ENCODE measurements at regions not wholly inside any gene's neighbourhood (a gene's known extent, or its start where the extent isn't known, plus 50 kb on each side); places are given as distances from the start of the nearest gene placed in this dataset.
"Not testable (repeated sequence)": the region's sequence is repeated elsewhere in the genome, so short reads cannot be mapped to it uniquely, and the experiment has no call there.

GRCh38 chr1:83373018-83373417 is 625.9 kb downstream of the TTLL7 start:
- not testable (repeated sequence) for H3K36me3 ChIP-seq, H3K27me3 ChIP-seq, H3K4me3 ChIP-seq, H3K4me1 ChIP-seq, H3K9me3 ChIP-seq, H3K27ac ChIP-seq, ATAC-seq
- WGBS, 2 donors (ENCODE audit: low coverage in 1 of 2), result 100% methylated on average over 1 of the region's 1 CpG; no CpG with 5 or more reads in 1 of the 2 donors

- H3K4me3 ChIP-seq, H3K27me3 ChIP-seq, H3K9me3 ChIP-seq, ATAC-seq, H3K27ac ChIP-seq, H3K36me3 ChIP-seq, H3K4me1 ChIP-seq: not testable (repeated sequence)
- WGBS, 2 donors (ENCODE audit: low coverage in 1 of 2), result 61 to 100% methylated on average over 1 to 3 of the region's 3 CpGs
These were observed 629.1 kb downstream of the TTLL7 start for GRCh38 chr1:83369853-83370252.

- WGBS, 2 donors (ENCODE audit: low coverage in 1 of 2), result 83% methylated on average over 2 of the region's 2 CpGs; no CpG with 5 or more reads in 1 of the 2 donors
- H3K9me3 ChIP-seq, H3K36me3 ChIP-seq, H3K4me3 ChIP-seq, H3K4me1 ChIP-seq, H3K27ac ChIP-seq, H3K27me3 ChIP-seq, ATAC-seq: not testable (repeated sequence)
These were observed 633.6 kb downstream of the TTLL7 start for GRCh38 chr1:83365320-83365719.

GRCh38 chr1:83345375-83345774 is 653.6 kb downstream of the TTLL7 start:
- H3K36me3 ChIP-seq, H3K4me3 ChIP-seq, H3K27ac ChIP-seq, H3K9me3 ChIP-seq, H3K4me1 ChIP-seq, ATAC-seq, H3K27me3 ChIP-seq: not testable (repeated sequence)
- WGBS, 2 donors (ENCODE audit: low coverage in 1 of 2), result 71 to 72% methylated on average over 3 of the region's 3 CpGs

GRCh38 chr1:83343767-83344166 is 655.2 kb downstream of the TTLL7 start:
- not testable (repeated sequence) for H3K36me3 ChIP-seq, H3K4me1 ChIP-seq, H3K4me3 ChIP-seq, ATAC-seq, H3K27me3 ChIP-seq, H3K27ac ChIP-seq, H3K9me3 ChIP-seq
- WGBS, 2 donors (ENCODE audit: low coverage in 1 of 2), result 72 to 74% methylated on average over 4 to 6 of the region's 6 CpGs

- not testable (repeated sequence) for H3K4me1 ChIP-seq, ATAC-seq, H3K4me3 ChIP-seq, H3K9me3 ChIP-seq, H3K27ac ChIP-seq, H3K27me3 ChIP-seq, H3K36me3 ChIP-seq
These were observed 655.9 kb downstream of the TTLL7 start for GRCh38 chr1:83342995-83343394.

GRCh38 chr1:83332308-83332707 is 666.6 kb downstream of the TTLL7 start:
- not testable (repeated sequence) for H3K36me3 ChIP-seq, H3K4me3 ChIP-seq, H3K4me1 ChIP-seq, H3K9me3 ChIP-seq, ATAC-seq, H3K27me3 ChIP-seq, H3K27ac ChIP-seq
- WGBS, 2 donors (ENCODE audit: low coverage in 1 of 2), result no CpG with 5 or more reads among the region's 1 CpG

GRCh38 chr1:83318366-83318765 is 680.6 kb downstream of the TTLL7 start:
- Histone ChIP-seq H3K9me3 (no peaks in the 10 kb centered on the region), H3K4me3 (no peak overlapping the region), H3K4me1 (no peaks in the 10 kb centered on the region), H3K27me3 (no peaks in the 10 kb centered on the region), H3K36me3 (no peaks in the 10 kb centered on the region), H3K27ac (no peak overlapping the region)
- TF ChIP-seq EP300 (IDR thresholded peaks at IDR 0.05) (no peak), CTCF (IDR thresholded peaks at IDR 0.05) (no peak), POLR2A (IDR thresholded peaks at IDR 0.05) (no peak), POLR2AphosphoS5 (IDR thresholded peaks at IDR 0.05) (no peak)
- no peak for ATAC-seq
- WGBS, 2 donors (ENCODE audit: low coverage in 1 of 2), result 80 to 94% methylated on average over 2 of the region's 2 CpGs

- H3K4me3 ChIP-seq, ATAC-seq, H3K36me3 ChIP-seq, H3K27ac ChIP-seq, H3K27me3 ChIP-seq, H3K4me1 ChIP-seq, H3K9me3 ChIP-seq: not testable (repeated sequence)
- 40% methylated on average over 1 of the region's 1 CpG; no CpG with 5 or more reads in 1 of the 2 donors for WGBS, 2 donors (ENCODE audit: low coverage in 1 of 2)
These were observed 683.5 kb downstream of the TTLL7 start for GRCh38 chr1:83315446-83315845.

GRCh38 chr1:83310161-83310560 is 688.8 kb downstream of the TTLL7 start:
- not testable (repeated sequence) for ATAC-seq, H3K9me3 ChIP-seq, H3K27ac ChIP-seq, H3K4me3 ChIP-seq, H3K36me3 ChIP-seq, H3K4me1 ChIP-seq, H3K27me3 ChIP-seq
- 92 to 100% methylated on average over 1 of the region's 1 CpG for WGBS, 2 donors (ENCODE audit: low coverage in 1 of 2)

- not testable (repeated sequence) for H3K9me3 ChIP-seq, H3K27me3 ChIP-seq, H3K4me1 ChIP-seq, ATAC-seq, H3K4me3 ChIP-seq, H3K27ac ChIP-seq, H3K36me3 ChIP-seq
- 76 to 100% methylated on average over 1 to 2 of the region's 2 CpGs for WGBS, 2 donors (ENCODE audit: low coverage in 1 of 2)
These were observed 689.9 kb downstream of the TTLL7 start for GRCh38 chr1:83309035-83309434.

- WGBS, 2 donors (ENCODE audit: low coverage in 1 of 2), result 93 to 100% methylated on average over 2 of the region's 2 CpGs
- not testable (repeated sequence) for H3K27me3 ChIP-seq, H3K4me3 ChIP-seq, H3K4me1 ChIP-seq, ATAC-seq, H3K27ac ChIP-seq, H3K9me3 ChIP-seq, H3K36me3 ChIP-seq
These were observed 692.1 kb downstream of the TTLL7 start for GRCh38 chr1:83306811-83307210.

- not testable (repeated sequence) for ATAC-seq, H3K9me3 ChIP-seq, H3K4me1 ChIP-seq, H3K27ac ChIP-seq, H3K27me3 ChIP-seq, H3K4me3 ChIP-seq, H3K36me3 ChIP-seq
- 80 to 100% methylated on average over 1 of the region's 1 CpG for WGBS, 2 donors (ENCODE audit: low coverage in 1 of 2)
These were observed 703.3 kb downstream of the TTLL7 start for GRCh38 chr1:83295594-83295993.
